ENCODE measurements at regions not wholly inside any gene's neighbourhood (a gene's known extent, or its start where the extent isn't known, plus 50 kb on each side); places are given as distances from the start of the nearest gene placed in this dataset.

GRCh38 chr1:38361566-38361965 is 315.0 kb upstream of the POU3F1 start:
- Histone ChIP-seq H3K9ac (ENCODE audit: low read length in 5 of 5) (no peak overlapping the region), H3K36me3 (ENCODE audit: control insufficient read depth in 5 of 5, insufficient read depth in 5 of 5, low read length in 5 of 5) (no peaks in the 10 kb centered on the region), H3K4me3 (ENCODE audit: low read depth in 1 of 5, low read length in 5 of 5) (no peak overlapping the region), H3K27me3 (ENCODE audit: control insufficient read depth in 5 of 5, insufficient read depth in 4 of 5, low read length in 5 of 5) (no peaks in the 10 kb centered on the region), H3K4me1 (ENCODE audit: control insufficient read depth in 5 of 5, insufficient read depth in 5 of 5, low read length in 5 of 5) (peaks cover 0 to 6% (median 0%) of the 10 kb centered on the region in 5 donors), H3K27ac (ENCODE audit: low read depth, low read length) (no peak overlapping the region), H3K9me3 (ENCODE audit: control insufficient read depth in 5 of 5, low read length in 5 of 5) (no peaks in the 10 kb centered on the region)

DNA sequence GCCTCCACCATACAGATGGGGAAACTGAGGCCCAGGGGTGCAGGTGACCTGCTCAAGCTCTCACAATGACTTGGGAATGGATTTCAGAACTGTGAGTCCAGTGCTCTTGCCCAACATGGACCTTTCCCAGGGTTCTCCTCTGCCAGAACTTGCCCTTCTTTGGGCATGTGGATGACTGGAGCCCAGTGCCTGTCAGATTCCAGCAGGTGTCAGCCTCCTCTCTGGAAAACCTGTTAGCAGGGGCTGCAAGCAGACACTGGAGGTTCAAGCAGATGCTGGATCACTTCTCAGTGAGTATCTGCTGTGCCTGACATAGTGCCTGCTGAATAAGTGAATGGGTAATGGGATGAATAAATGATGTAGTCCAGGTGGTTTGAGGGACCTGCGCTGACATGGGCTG is 314.2 kb upstream of the POU3F1 start:
- Histone ChIP-seq H3K27ac (ENCODE audit: low read depth, low read length) (no peak overlapping the region), H3K4me1 (ENCODE audit: control insufficient read depth in 5 of 5, insufficient read depth in 5 of 5, low read length in 5 of 5) (peaks cover 0 to 6% (median 0%) of the 10 kb centered on the region in 5 donors), H3K4me3 (ENCODE audit: low read depth in 1 of 5, low read length in 5 of 5) (no peak overlapping the region), H3K9ac (ENCODE audit: low read length in 5 of 5) (no peak overlapping the region), H3K27me3 (ENCODE audit: control insufficient read depth in 5 of 5, insufficient read depth in 4 of 5, low read length in 5 of 5) (peaks cover 0 to 2% (median 0%) of the 10 kb centered on the region in 5 donors), H3K9me3 (ENCODE audit: control insufficient read depth in 5 of 5, low read length in 5 of 5) (no peaks in the 10 kb centered on the region), H3K36me3 (ENCODE audit: control insufficient read depth in 5 of 5, insufficient read depth in 5 of 5, low read length in 5 of 5) (no peaks in the 10 kb centered on the region)

GRCh38 chr1:38353956-38354355 is 307.4 kb upstream of the POU3F1 start:
- Histone ChIP-seq H3K27me3 (ENCODE audit: control insufficient read depth in 5 of 5, insufficient read depth in 4 of 5, low read length in 5 of 5) (peaks cover 0 to 3% (median 0%) of the 10 kb centered on the region in 5 donors), H3K9ac (ENCODE audit: low read length in 5 of 5) (no peak overlapping the region), H3K4me1 (ENCODE audit: control insufficient read depth in 5 of 5, insufficient read depth in 5 of 5, low read length in 5 of 5) (no peaks in the 10 kb centered on the region), H3K9me3 (ENCODE audit: control insufficient read depth in 5 of 5, low read length in 5 of 5) (no peaks in the 10 kb centered on the region), H3K4me3 (ENCODE audit: low read depth in 1 of 5, low read length in 5 of 5) (no peak overlapping the region), H3K27ac (ENCODE audit: low read depth, low read length) (no peak overlapping the region), H3K36me3 (ENCODE audit: control insufficient read depth in 5 of 5, insufficient read depth in 5 of 5, low read length in 5 of 5) (no peaks in the 10 kb centered on the region)

DNA sequence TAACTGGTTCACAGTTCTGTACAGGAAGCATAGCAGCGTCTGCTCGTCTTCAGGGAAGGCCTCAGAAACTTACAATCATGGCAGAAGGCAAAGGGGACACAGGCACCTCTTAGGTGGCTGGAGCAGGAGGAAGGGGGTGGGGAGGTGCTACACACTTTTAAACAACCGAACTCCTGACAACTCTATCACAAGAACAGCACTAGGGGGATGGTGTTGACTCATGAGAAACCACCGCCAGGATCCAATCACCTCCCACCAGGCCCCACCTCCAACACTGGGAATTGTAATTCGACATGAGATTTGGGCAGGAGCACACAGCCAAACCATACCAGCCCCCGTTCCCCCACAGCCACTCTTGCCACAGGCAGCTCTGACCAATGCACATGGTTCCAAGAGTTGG is 306.3 kb upstream of the POU3F1 start:
- Histone ChIP-seq H3K27me3 (ENCODE audit: control insufficient read depth in 5 of 5, insufficient read depth in 4 of 5, low read length in 5 of 5) (peaks cover 0 to 3% (median 0%) of the 10 kb centered on the region in 5 donors), H3K27ac (ENCODE audit: low read depth, low read length) (no peak overlapping the region), H3K4me3 (ENCODE audit: low read depth in 1 of 5, low read length in 5 of 5) (no peak overlapping the region), H3K4me1 (ENCODE audit: control insufficient read depth in 5 of 5, insufficient read depth in 5 of 5, low read length in 5 of 5) (no peaks in the 10 kb centered on the region), H3K36me3 (ENCODE audit: control insufficient read depth in 5 of 5, insufficient read depth in 5 of 5, low read length in 5 of 5) (no peaks in the 10 kb centered on the region), H3K9ac (ENCODE audit: low read length in 5 of 5) (no peak overlapping the region), H3K9me3 (ENCODE audit: control insufficient read depth in 5 of 5, low read length in 5 of 5) (peaks cover 0 to 7% (median under 1%) of the 10 kb centered on the region in 5 donors)

DNA sequence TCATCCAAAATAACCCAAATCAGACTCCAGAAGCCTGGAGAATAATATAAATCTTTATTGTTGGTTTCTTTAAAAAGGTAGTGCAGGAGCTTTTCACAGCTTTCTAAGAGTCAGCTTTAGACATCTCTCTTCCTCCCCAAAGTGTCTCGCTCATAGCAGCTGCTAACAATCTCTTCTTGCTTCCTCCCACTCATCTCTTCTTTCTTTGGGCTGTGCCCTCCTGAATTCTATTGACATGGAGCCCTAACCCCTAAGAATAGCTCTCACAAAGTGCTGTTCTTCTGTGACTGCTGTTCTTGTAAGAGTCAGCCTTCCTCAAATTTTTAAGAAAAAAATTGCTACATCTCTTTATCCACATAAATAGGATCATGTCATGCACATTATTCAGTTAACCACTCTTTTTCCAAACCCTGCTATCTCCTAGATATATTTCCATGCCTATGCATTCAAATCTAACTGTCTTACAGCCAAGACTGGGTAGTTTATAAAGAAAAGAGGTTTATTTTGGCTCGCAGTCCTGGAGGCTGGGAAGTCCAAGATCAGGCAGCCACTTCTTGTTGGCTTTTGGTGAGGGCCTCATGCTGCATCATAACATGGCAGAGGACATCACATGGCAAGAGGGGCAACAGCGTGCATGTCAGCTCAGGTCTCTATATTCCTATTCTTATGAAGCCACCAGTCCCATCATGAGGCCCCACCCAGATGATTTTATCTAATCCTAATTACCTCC is 301.0 kb upstream of the POU3F1 start:
- no peak overlapping the region for H3K4me3 ChIP-seq (ENCODE audit: low read depth in 1 of 5, low read length in 5 of 5)
- peaks cover 0 to 5% (median 2%) of the 10 kb centered on the region in 5 donors for H3K27me3 ChIP-seq (ENCODE audit: control insufficient read depth in 5 of 5, insufficient read depth in 4 of 5, low read length in 5 of 5)
- H3K27ac ChIP-seq (ENCODE audit: low read depth, low read length), result no peak overlapping the region
- no peaks in the 10 kb centered on the region for H3K4me1 ChIP-seq (ENCODE audit: control insufficient read depth in 5 of 5, insufficient read depth in 5 of 5, low read length in 5 of 5)
- H3K9ac ChIP-seq (ENCODE audit: low read length in 5 of 5), result no peak overlapping the region
- H3K9me3 ChIP-seq (ENCODE audit: control insufficient read depth in 5 of 5, low read length in 5 of 5), result peaks cover 2 to 23% (median 7%) of the 10 kb centered on the region in 5 donors
- no peaks in the 10 kb centered on the region for H3K36me3 ChIP-seq (ENCODE audit: control insufficient read depth in 5 of 5, insufficient read depth in 5 of 5, low read length in 5 of 5)

DNA sequence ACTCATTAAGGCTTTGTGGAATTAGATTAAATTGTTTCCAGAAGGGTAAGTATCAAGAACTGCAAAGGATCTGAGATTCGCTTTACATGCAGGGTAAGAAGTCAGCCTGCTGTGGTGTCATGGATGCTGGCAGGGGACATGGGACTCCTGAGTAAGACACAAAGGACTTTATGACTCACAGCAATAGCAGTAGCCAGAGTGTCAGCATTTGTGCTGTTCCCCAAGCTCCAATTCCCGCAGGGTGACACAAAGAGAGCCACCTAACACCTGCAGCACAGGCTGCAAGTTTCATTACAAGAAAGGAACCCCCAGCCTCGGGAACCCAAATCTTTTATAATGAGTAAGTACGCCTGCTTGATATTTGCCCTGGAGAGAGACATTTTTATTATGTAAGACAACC is 298.1 kb upstream of the POU3F1 start:
- Histone ChIP-seq H3K27ac (ENCODE audit: low read depth, low read length) (no peak overlapping the region), H3K4me1 (ENCODE audit: control insufficient read depth in 5 of 5, insufficient read depth in 5 of 5, low read length in 5 of 5) (no peaks in the 10 kb centered on the region), H3K9ac (ENCODE audit: low read length in 5 of 5) (no peak overlapping the region), H3K27me3 (ENCODE audit: control insufficient read depth in 5 of 5, insufficient read depth in 4 of 5, low read length in 5 of 5) (peaks cover 0 to 6% (median 2%) of the 10 kb centered on the region in 5 donors), H3K9me3 (ENCODE audit: control insufficient read depth in 5 of 5, low read length in 5 of 5) (peaks cover 2 to 23% (median 7%) of the 10 kb centered on the region in 5 donors), H3K4me3 (ENCODE audit: low read depth in 1 of 5, low read length in 5 of 5) (no peak overlapping the region), H3K36me3 (ENCODE audit: control insufficient read depth in 5 of 5, insufficient read depth in 5 of 5, low read length in 5 of 5) (no peaks in the 10 kb centered on the region)

- Histone ChIP-seq H3K27ac (ENCODE audit: low read depth, low read length) (no peak overlapping the region), H3K4me3 (ENCODE audit: low read depth in 1 of 5, low read length in 5 of 5) (no peak overlapping the region), H3K9ac (ENCODE audit: low read length in 5 of 5) (no peak overlapping the region), H3K27me3 (ENCODE audit: control insufficient read depth in 5 of 5, insufficient read depth in 4 of 5, low read length in 5 of 5) (peaks cover 0 to 7% (median 5%) of the 10 kb centered on the region in 5 donors), H3K36me3 (ENCODE audit: control insufficient read depth in 5 of 5, insufficient read depth in 5 of 5, low read length in 5 of 5) (no peaks in the 10 kb centered on the region), H3K9me3 (ENCODE audit: control insufficient read depth in 5 of 5, low read length in 5 of 5) (peaks cover 2 to 14% (median 7%) of the 10 kb centered on the region in 5 donors), H3K4me1 (ENCODE audit: control insufficient read depth in 5 of 5, insufficient read depth in 5 of 5, low read length in 5 of 5) (no peaks in the 10 kb centered on the region)
These were observed 295.1 kb upstream of the POU3F1 start for GRCh38 chr1:38341694-38342093.

GRCh38 chr1:38340409-38340808 is 293.8 kb upstream of the POU3F1 start:
- H3K36me3 ChIP-seq (ENCODE audit: control insufficient read depth in 5 of 5, insufficient read depth in 5 of 5, low read length in 5 of 5), result no peaks in the 10 kb centered on the region
- H3K9ac ChIP-seq (ENCODE audit: low read length in 5 of 5), result no peak overlapping the region
- no peaks in the 10 kb centered on the region for H3K4me1 ChIP-seq (ENCODE audit: control insufficient read depth in 5 of 5, insufficient read depth in 5 of 5, low read length in 5 of 5)
- no peak overlapping the region for H3K4me3 ChIP-seq (ENCODE audit: low read depth in 1 of 5, low read length in 5 of 5)
- no peak overlapping the region for H3K27ac ChIP-seq (ENCODE audit: low read depth, low read length)
- H3K27me3 ChIP-seq (ENCODE audit: control insufficient read depth in 5 of 5, insufficient read depth in 4 of 5, low read length in 5 of 5), result peaks cover 0 to 8% (median 5%) of the 10 kb centered on the region in 5 donors
- H3K9me3 ChIP-seq (ENCODE audit: control insufficient read depth in 5 of 5, low read length in 5 of 5), result peaks cover 0 to 4% (median under 1%) of the 10 kb centered on the region in 5 donors

DNA sequence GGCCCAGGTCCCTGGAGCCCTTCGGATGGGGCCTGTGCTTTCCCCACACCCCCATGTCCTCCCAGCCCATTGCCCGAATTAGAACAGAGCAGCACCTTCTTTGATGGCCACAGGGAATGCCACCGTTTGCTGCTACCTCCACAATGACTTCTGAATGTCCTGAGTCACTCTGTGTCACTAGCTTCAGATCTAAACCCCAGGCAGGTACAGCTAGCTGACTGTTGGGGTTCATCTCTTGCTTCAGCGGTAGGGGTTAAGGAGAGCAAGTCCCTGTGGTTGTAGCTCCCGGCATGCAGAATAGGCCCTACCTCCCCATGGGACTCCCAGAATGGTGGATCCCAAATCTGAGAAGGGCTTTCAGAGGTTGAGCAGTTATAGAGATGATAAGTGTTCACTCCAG is 291.1 kb upstream of the POU3F1 start:
- Histone ChIP-seq H3K36me3 (ENCODE audit: control insufficient read depth in 5 of 5, insufficient read depth in 5 of 5, low read length in 5 of 5) (no peaks in the 10 kb centered on the region), H3K27ac (ENCODE audit: low read depth, low read length) (no peak overlapping the region), H3K4me1 (ENCODE audit: control insufficient read depth in 5 of 5, insufficient read depth in 5 of 5, low read length in 5 of 5) (no peaks in the 10 kb centered on the region), H3K27me3 (ENCODE audit: control insufficient read depth in 5 of 5, insufficient read depth in 4 of 5, low read length in 5 of 5) (peaks cover 0 to 13% (median 7%) of the 10 kb centered on the region in 5 donors), H3K9me3 (ENCODE audit: control insufficient read depth in 5 of 5, low read length in 5 of 5) (no peaks in the 10 kb centered on the region), H3K4me3 (ENCODE audit: low read depth in 1 of 5, low read length in 5 of 5) (no peak overlapping the region), H3K9ac (ENCODE audit: low read length in 5 of 5) (no peak overlapping the region)

DNA sequence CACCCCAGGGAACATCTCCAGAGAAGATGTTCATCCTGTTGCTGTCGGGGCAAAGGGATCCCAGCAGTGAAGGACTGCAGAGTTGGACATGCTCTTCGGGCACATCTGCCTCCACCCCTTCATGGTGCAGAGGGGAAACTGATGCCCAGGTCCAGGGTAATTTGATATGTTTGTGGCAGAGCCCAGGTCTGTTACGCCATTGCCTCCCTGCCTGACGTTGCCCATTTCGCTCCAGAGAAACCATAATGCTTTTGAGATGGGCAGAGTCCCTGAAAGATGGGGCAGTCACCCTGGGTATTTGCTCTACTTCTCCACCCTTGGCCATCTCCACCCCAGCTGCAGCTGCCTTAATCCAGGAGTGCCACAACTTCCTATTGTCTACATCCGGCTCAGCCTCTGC is 290.4 kb upstream of the POU3F1 start:
- Histone ChIP-seq H3K27me3 (ENCODE audit: control insufficient read depth in 5 of 5, insufficient read depth in 4 of 5, low read length in 5 of 5) (peaks cover 0 to 13% (median 7%) of the 10 kb centered on the region in 5 donors), H3K9me3 (ENCODE audit: control insufficient read depth in 5 of 5, low read length in 5 of 5) (no peaks in the 10 kb centered on the region), H3K9ac (ENCODE audit: low read length in 5 of 5) (no peak overlapping the region), H3K36me3 (ENCODE audit: control insufficient read depth in 5 of 5, insufficient read depth in 5 of 5, low read length in 5 of 5) (no peaks in the 10 kb centered on the region), H3K4me3 (ENCODE audit: low read depth in 1 of 5, low read length in 5 of 5) (no peak overlapping the region), H3K4me1 (ENCODE audit: control insufficient read depth in 5 of 5, insufficient read depth in 5 of 5, low read length in 5 of 5) (no peaks in the 10 kb centered on the region), H3K27ac (ENCODE audit: low read depth, low read length) (no peak overlapping the region)

Measured in subcutaneous abdominal adipose tissue (tissue), 5 donors.